Calu3 (cell line): ENCODE measurements at regions not wholly inside any gene's neighbourhood (a gene's known extent, or its start where the extent isn't known, plus 50 kb on each side); places are given as distances from the start of the nearest gene placed in this dataset.

ENCODE experiments used
- BruUV-seq: library from RNA; stranded (reverse); fragments of 400-500 nt; replicated peaks from 2 replicates; lab custom pipeline; 2021; lab: Mats Ljungman, UMichigan
- CTCF ChIA-PET: fragments of 300-600 bp; sonication (Branson Sonifier 250); formaldehyde crosslinking; loops from one replicate; lab custom pipeline; 2022; ENCODE audit warnings: antibody characterized with exemption; lab: Charles Lee
- DNase-seq: peaks from one replicate; pipeline ENCODE4 v3.0.0; 2022
- H3K27ac Mint-ChIP-seq: one replicate; pipeline ENCODE4 v1.8.0; 2022; ENCODE audit warnings: mixed read lengths; ENCODE audit not compliant: unreplicated experiment
- H3K27me3 Mint-ChIP-seq: one replicate; pipeline ENCODE4 v1.8.0; 2022; ENCODE audit warnings: mixed read lengths; ENCODE audit not compliant: unreplicated experiment
- H3K36me3 Mint-ChIP-seq: one replicate; pipeline ENCODE4 v1.8.0; 2022; ENCODE audit warnings: mild to moderate bottlenecking, moderate library complexity, mixed read lengths; ENCODE audit not compliant: insufficient read depth, unreplicated experiment
- H3K4me1 Mint-ChIP-seq: one replicate; pipeline ENCODE4 v1.8.0; 2022; ENCODE audit warnings: mild to moderate bottlenecking, low read depth, mixed read lengths; ENCODE audit not compliant: unreplicated experiment
- H3K4me3 Mint-ChIP-seq: one replicate; pipeline ENCODE4 v1.8.0; 2022; ENCODE audit warnings: mild to moderate bottlenecking, low read depth, moderate library complexity, mixed read lengths; ENCODE audit not compliant: unreplicated experiment
- H3K9me3 Mint-ChIP-seq: one replicate; pipeline ENCODE4 v1.8.0; 2022; ENCODE audit warnings: low read depth, mixed read lengths; ENCODE audit not compliant: unreplicated experiment
- intact Hi-C: fragments of 100-400 bp; cut with micrococcal nuclease; formaldehyde crosslinking; loops from one replicate; pipeline ENCODE4 v1.10.0; 2022; ENCODE audit not compliant: unreplicated experiment
- TF ChIP-seq, protein P1 (sequence below): fragments of 200-600 bp; IDR thresholded peaks from one replicate; pipeline ENCODE4 v1.8.0; 2022; ENCODE audit warnings: antibody characterized with exemption; ENCODE audit not compliant: unreplicated experiment

DNA sequence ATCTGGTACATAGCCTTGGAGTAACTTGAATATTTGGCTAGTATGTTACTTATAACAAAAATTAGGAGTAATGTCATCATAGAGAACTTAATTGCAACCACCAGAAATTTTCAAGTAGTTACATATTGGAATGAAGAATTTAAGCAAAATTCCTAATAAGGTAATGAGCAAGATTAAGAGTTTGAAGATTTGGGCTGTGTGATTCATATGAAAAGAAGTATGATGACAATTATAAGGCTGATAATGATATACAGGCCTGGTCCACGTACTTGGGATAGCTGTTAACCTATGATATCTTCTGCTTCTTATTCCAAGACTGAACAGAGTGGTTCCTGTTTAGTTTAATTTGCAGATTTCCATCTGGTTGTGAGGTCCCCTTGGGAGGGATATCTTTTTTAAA is 463.9 kb downstream of the RAPGEF2 start:
- intact Hi-C loops, result no loop called here
- H3K36me3 Mint-ChIP-seq, result no peaks in the 10 kb centered on the region
- no peaks in the 10 kb centered on the region for H3K27me3 Mint-ChIP-seq
- TF ChIP-seq, protein P1, sequence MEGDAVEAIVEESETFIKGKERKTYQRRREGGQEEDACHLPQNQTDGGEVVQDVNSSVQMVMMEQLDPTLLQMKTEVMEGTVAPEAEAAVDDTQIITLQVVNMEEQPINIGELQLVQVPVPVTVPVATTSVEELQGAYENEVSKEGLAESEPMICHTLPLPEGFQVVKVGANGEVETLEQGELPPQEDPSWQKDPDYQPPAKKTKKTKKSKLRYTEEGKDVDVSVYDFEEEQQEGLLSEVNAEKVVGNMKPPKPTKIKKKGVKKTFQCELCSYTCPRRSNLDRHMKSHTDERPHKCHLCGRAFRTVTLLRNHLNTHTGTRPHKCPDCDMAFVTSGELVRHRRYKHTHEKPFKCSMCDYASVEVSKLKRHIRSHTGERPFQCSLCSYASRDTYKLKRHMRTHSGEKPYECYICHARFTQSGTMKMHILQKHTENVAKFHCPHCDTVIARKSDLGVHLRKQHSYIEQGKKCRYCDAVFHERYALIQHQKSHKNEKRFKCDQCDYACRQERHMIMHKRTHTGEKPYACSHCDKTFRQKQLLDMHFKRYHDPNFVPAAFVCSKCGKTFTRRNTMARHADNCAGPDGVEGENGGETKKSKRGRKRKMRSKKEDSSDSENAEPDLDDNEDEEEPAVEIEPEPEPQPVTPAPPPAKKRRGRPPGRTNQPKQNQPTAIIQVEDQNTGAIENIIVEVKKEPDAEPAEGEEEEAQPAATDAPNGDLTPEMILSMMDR, result no peak
- no peak overlapping the region for H3K27ac Mint-ChIP-seq
- CTCF ChIA-PET, result no interaction called here
- BruUV-seq, result no TSS peak
- no peak overlapping the region for H3K4me3 Mint-ChIP-seq
- no peak for DNase-seq
- H3K4me1 Mint-ChIP-seq, result no peaks in the 10 kb centered on the region
- H3K9me3 Mint-ChIP-seq, result peaks cover 15% of the 10 kb centered on the region

DNA sequence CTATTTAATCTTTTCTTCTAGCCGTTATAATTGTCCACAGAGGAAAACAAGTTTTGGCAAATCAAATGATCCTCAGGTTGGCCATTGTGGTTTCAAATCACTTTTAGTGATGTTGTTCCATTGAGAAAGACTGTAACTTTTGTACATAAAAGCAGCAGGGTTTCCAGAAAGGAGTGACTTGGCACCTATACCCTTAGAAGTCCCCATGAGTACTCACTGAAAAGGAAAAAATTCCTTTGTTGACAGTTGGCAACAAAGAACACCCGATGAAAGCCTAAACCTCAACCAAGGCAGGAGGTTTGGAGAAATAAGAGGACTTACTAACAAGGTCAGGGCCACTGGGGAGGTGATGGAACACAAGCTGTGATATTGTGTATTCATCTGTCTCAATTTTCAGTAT is 474.4 kb downstream of the RAPGEF2 start:
- BruUV-seq, result no TSS peak
- intact Hi-C loops, result no loop called here
- Mint-ChIP-seq H3K9me3 (no peaks in the 10 kb centered on the region), H3K36me3 (no peaks in the 10 kb centered on the region), H3K27me3 (no peaks in the 10 kb centered on the region), H3K4me1 (no peaks in the 10 kb centered on the region), H3K27ac (no peak overlapping the region), H3K4me3 (no peak overlapping the region)
- TF ChIP-seq, protein P1, result no peak
- no peak for DNase-seq
- CTCF ChIA-PET, result no interaction called here

DNA sequence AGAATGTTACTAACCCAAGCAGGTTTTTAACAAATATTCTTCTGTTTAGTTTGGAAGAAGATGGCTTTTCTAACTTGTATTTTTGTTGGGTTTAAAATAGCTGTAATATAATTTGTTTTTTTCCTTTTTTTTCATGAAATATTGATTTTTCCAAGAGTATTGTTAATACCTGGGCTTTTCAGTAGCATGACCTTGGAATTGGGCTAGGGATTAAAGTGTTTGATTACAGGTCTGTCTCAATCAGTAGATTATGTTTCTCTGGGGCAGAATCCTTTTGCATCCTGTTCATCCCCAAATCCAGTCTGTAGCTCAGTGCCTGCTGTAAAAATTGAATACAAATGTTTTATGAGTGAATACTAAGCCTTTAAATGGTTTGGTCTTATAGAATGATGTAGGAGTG is 479.8 kb downstream of the RAPGEF2 start:
- no peaks in the 10 kb centered on the region for H3K36me3 Mint-ChIP-seq
- H3K4me1 Mint-ChIP-seq, result no peaks in the 10 kb centered on the region
- H3K4me3 Mint-ChIP-seq, result no peak overlapping the region
- CTCF ChIA-PET, result no interaction called here
- H3K9me3 Mint-ChIP-seq, result peaks cover 6% of the 10 kb centered on the region
- DNase-seq, result no peak
- H3K27ac Mint-ChIP-seq, result no peak overlapping the region
- TF ChIP-seq, protein P1, result no peak
- no TSS peak for BruUV-seq
- no peaks in the 10 kb centered on the region for H3K27me3 Mint-ChIP-seq
- intact Hi-C loops, result no loop called here

DNA sequence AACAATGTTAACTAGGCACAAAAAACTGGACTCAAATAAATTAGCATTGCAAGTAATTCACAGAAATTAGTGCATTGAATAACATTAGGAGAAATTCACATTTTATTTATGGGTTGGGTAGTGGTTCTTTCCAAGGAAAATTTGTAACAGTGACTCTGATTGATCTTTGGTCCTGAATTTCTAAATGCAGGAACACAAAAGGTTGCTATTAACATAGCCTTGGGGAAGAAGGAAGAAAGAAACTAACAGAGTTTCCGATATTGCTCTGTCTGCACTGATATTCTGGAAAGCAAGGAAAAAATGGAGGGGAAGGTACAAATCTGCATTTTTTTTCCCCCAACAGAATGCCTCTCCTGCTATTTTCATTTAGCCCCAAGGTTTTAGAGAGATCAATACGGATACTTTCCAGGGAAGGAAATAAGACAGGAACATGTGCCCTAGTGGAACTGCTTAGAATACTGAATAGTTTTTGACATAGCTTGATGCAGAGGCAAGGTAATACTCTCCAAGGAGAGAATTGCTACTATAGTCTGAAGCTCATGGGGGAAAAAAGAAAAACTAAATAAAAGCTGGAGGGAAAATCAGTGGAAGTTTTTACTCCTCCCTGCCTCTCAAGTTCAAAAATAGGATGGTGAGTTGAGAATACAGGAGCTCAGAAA is 490.1 kb downstream of the RAPGEF2 start:
- H3K4me3 Mint-ChIP-seq, result no peak overlapping the region
- peaks cover 8% of the 10 kb centered on the region for H3K4me1 Mint-ChIP-seq
- BruUV-seq, result no TSS peak
- H3K36me3 Mint-ChIP-seq, result no peaks in the 10 kb centered on the region
- TF ChIP-seq, protein P1, result no peak
- CTCF ChIA-PET, result interaction anchor here (0.6 kb wide), 1 partner anchor 13 kb away, joined by 3 read pairs; no protein-coding TSS in a partner anchor
- H3K27me3 Mint-ChIP-seq, result no peaks in the 10 kb centered on the region
- intact Hi-C loops, result no loop called here
- H3K9me3 Mint-ChIP-seq, result no peaks in the 10 kb centered on the region
- no peak overlapping the region for H3K27ac Mint-ChIP-seq
- DNase-seq, result no peak
